ENCODE measurements at regions not wholly inside any gene's neighbourhood (a gene's known extent, or its start where the extent isn't known, plus 50 kb on each side); places are given as distances from the start of the nearest gene placed in this dataset.
"Not testable (repeated sequence)": the region's sequence is repeated elsewhere in the genome, so short reads cannot be mapped to it uniquely, and the experiment has no call there.

GRCh38 chr7:98774884-98775283, 94.9 kb downstream of the TMEM130 start:
- no peak for DNase-seq (ENCODE audit: low read depth)

- no peak for DNase-seq (ENCODE audit: low read depth)
Measured at GRCh38 chr7:98777051-98777450, 92.8 kb downstream of the TMEM130 start.

DNA sequence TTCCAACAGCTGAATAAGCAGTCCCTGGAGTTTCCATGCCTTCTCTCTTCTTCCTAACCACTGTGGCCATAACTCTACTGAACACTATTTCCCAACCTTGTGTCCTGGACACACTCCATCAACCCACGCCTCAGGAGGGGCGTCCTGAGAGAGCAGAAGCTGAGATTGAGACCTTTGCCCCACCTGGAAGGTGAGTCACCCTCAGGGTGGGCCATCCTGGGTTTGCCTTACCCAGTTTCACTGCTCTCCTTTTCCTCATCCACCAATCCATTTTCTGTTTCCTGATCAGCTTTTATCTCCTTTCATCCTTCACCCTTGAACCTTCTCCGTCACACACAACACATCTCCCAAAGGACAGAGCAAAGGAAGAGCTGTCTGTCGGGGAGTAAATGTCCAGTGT, 91.4 kb downstream of the TMEM130 start:
- no peak for DNase-seq (ENCODE audit: low read depth)

- DNase-seq (ENCODE audit: low read depth): no peak
Measured at GRCh38 chr7:98779800-98780587, 89.8 kb downstream of the TMEM130 start.

GRCh38 chr7:98784216-98784785, 85.5 kb downstream of the TMEM130 start:
- no peak for DNase-seq (ENCODE audit: low read depth)

- no peak for DNase-seq (ENCODE audit: low read depth)
Measured at GRCh38 chr7:98785929-98786571, 83.8 kb downstream of the TMEM130 start.

GRCh38 chr7:98788966-98789365, 80.8 kb downstream of the TMEM130 start:
- no peak for DNase-seq (ENCODE audit: low read depth)

- DNase-seq (ENCODE audit: low read depth): not testable (repeated sequence)
Measured at GRCh38 chr7:98794453-98794852, 75.4 kb downstream of the TMEM130 start.

- DNase-seq (ENCODE audit: low read depth): no peak
Measured at GRCh38 chr7:98795741-98796493, 73.9 kb downstream of the TMEM130 start.

Measured in activated T-cell treated with anti-CD3 and anti-CD28 coated beads for 1 hour (primary cell).